ENCODE measurements at regions not wholly inside any gene's neighbourhood (a gene's known extent, or its start where the extent isn't known, plus 50 kb on each side); places are given as distances from the start of the nearest gene placed in this dataset.
"Not testable (repeated sequence)": the region's sequence is repeated elsewhere in the genome, so short reads cannot be mapped to it uniquely, and the experiment has no call there.

DNA sequence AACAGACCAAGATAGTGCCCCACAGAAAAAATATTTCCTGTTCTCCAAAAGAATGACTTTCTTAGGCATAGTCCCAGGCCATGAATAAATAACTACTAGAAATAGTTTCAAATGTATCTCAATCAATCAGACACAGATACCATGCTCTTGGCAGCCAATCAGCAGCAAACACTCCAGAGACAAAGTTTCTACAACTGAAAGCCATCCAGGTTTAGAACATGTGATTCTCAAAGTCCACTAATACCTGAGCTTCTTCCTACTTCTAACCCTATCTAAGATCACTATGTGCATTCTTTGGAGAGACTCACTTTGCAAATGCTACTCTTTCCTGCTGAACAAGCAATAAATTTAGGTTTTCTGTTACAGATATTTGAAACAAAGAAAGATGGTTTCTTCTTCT lies 425.8 kb upstream of the GRIN3A start:
- no peaks in the 10 kb centered on the region for H3K9me3 Mint-ChIP-seq (ENCODE audit: low read depth)
- H3K4me3 Mint-ChIP-seq (ENCODE audit: low read depth), result no peak overlapping the region
- no peak for DNase-seq (ENCODE audit: low spot score, unreplicated experiment)
- TF ChIP-seq, protein P1, sequence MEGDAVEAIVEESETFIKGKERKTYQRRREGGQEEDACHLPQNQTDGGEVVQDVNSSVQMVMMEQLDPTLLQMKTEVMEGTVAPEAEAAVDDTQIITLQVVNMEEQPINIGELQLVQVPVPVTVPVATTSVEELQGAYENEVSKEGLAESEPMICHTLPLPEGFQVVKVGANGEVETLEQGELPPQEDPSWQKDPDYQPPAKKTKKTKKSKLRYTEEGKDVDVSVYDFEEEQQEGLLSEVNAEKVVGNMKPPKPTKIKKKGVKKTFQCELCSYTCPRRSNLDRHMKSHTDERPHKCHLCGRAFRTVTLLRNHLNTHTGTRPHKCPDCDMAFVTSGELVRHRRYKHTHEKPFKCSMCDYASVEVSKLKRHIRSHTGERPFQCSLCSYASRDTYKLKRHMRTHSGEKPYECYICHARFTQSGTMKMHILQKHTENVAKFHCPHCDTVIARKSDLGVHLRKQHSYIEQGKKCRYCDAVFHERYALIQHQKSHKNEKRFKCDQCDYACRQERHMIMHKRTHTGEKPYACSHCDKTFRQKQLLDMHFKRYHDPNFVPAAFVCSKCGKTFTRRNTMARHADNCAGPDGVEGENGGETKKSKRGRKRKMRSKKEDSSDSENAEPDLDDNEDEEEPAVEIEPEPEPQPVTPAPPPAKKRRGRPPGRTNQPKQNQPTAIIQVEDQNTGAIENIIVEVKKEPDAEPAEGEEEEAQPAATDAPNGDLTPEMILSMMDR (IDR thresholded peaks at IDR 0.05; ENCODE audit: unreplicated experiment), result no peak
- H3K4me1 Mint-ChIP-seq (ENCODE audit: low read depth), result no peaks in the 10 kb centered on the region
- no peak overlapping the region for H3K27ac Mint-ChIP-seq
- H3K27me3 Mint-ChIP-seq, result no peaks in the 10 kb centered on the region
- no peaks in the 10 kb centered on the region for H3K36me3 Mint-ChIP-seq (ENCODE audit: insufficient read depth)

DNA sequence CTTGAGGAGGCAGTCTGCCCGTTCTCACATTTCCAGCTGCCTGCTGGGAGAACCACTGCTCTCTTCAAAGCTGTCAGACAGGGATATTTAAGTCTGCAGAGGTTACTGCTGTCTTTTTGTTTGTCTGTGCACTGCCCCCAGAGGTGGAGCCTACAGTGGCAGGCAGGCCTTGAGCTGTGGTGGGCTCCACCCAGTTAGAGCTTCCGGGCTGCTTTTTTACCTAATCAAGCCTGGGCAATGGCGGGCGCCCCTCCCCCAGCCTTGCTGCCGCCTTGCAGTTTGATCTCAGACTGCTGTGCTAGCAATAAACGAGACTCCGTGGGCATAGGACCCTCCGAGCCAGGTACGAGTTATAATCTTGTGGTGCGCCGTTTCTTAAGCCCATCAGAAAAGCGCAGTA lies 414.6 kb upstream of the GRIN3A start:
- H3K4me3 Mint-ChIP-seq (ENCODE audit: low read depth); H3K4me1 Mint-ChIP-seq (ENCODE audit: low read depth); H3K27ac Mint-ChIP-seq; H3K36me3 Mint-ChIP-seq (ENCODE audit: insufficient read depth); DNase-seq (ENCODE audit: low spot score, unreplicated experiment); H3K27me3 Mint-ChIP-seq: not testable (repeated sequence)
- peaks cover 20% of the 10 kb centered on the region for H3K9me3 Mint-ChIP-seq (ENCODE audit: low read depth)

DNA sequence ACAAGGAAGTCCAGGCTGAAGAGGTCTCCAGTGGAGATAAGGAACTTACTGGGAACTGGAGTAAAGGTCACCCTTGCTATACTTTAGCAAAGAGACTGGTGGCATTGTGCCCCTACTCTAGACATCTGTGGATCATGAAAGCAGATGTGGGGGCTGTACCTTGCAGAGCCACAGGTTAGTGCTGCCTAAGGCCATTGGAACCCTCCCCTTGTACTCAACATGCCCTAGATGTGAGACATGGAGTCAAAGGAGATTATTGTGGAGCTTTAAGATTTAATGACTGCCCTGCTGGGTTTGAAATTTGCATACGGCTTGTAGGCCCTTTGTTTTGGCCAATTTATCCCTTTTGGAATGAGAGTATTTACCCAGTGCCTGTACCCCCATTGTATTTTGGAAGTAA lies 397.3 kb upstream of the GRIN3A start:
- Mint-ChIP-seq H3K4me1 (ENCODE audit: low read depth) (no peaks in the 10 kb centered on the region), H3K36me3 (ENCODE audit: insufficient read depth) (no peaks in the 10 kb centered on the region), H3K27me3 (no peaks in the 10 kb centered on the region)

DNA sequence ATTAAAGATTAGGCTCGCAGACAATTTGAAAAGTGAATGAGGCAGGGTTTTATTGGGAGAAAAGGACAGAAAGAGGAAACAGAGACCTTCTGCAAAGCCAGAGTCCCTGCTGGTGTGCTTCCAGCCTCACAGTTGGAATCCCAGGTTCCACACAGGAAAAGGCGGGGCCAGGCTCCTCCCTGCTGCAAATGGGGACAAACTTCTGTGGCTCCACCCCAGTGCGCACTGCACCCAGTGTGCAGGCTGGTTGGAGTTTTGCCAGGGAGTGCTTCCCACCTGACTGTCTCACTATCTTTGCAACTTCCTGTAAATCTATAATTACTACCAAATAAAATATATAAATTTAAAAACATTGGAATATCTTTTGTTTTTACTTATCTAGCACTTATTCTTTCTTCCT lies 386.0 kb upstream of the GRIN3A start:
- Mint-ChIP-seq H3K4me3 (ENCODE audit: low read depth) (no peak overlapping the region), H3K27me3 (no peaks in the 10 kb centered on the region), H3K4me1 (ENCODE audit: low read depth) (no peaks in the 10 kb centered on the region), H3K27ac (no peak overlapping the region), H3K9me3 (ENCODE audit: low read depth) (no peaks in the 10 kb centered on the region), H3K36me3 (ENCODE audit: insufficient read depth) (no peaks in the 10 kb centered on the region)
- DNase-seq (ENCODE audit: low spot score, unreplicated experiment), result no peak
- TF ChIP-seq, protein P1 (IDR thresholded peaks at IDR 0.05; ENCODE audit: unreplicated experiment), result no peak

More for the DNA sequence above, 397.3 kb upstream of the GRIN3A start:
- Mint-ChIP-seq H3K4me3 (ENCODE audit: low read depth) (no peak overlapping the region), H3K9me3 (ENCODE audit: low read depth) (peaks cover 3% of the 10 kb centered on the region), H3K27ac (no peak overlapping the region)
- no peak for DNase-seq (ENCODE audit: low spot score, unreplicated experiment)
- TF ChIP-seq, protein P1 (IDR thresholded peaks at IDR 0.05; ENCODE audit: unreplicated experiment), result no peak

DNA sequence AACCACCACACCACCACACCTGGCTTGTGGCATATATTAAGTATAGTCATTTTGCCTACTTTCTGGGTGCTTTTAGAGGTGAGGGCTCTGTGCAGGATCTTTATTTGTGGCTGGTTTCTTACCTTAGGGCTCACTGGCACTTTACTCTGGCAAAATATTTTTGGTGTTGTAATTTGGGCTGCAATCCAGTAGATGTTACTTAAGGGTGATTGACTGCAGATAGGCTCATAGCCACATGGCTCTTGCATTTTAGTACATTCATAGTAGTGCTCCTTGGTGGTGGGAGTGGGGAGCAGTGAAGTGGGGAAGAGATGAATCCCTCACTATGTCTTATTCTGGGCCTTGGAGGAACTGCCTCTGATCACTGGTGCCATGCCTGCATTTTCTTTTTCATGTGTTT lies 376.1 kb upstream of the GRIN3A start:
- TF ChIP-seq, protein P1 (IDR thresholded peaks at IDR 0.05; ENCODE audit: unreplicated experiment), result no peak
- no peaks in the 10 kb centered on the region for H3K9me3 Mint-ChIP-seq (ENCODE audit: low read depth)
- no peak overlapping the region for H3K27ac Mint-ChIP-seq
- no peak overlapping the region for H3K4me3 Mint-ChIP-seq (ENCODE audit: low read depth)
- no peaks in the 10 kb centered on the region for H3K27me3 Mint-ChIP-seq
- H3K36me3 Mint-ChIP-seq (ENCODE audit: insufficient read depth), result no peaks in the 10 kb centered on the region
- H3K4me1 Mint-ChIP-seq (ENCODE audit: low read depth), result no peaks in the 10 kb centered on the region
- DNase-seq (ENCODE audit: low spot score, unreplicated experiment), result no peak

DNA sequence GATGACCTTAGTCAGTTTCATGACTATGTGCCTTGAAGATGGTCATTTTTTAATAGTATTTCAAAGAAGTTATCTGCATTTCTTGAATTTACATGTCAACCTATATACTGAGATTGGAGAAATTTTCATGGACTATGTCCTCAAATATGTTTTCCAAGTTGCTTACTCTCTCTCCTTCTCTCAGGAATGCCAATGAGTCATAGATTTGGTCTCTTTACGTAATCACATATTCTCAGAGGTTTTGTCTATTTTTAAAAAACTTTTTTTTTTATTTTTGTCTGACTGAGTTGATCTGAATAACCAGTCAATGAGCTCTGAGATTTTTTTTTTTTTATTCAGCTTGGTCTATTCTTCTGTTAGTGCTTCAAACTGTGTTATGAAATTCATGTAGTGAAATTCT lies 374.7 kb upstream of the GRIN3A start:
- Mint-ChIP-seq H3K9me3 (ENCODE audit: low read depth) (no peaks in the 10 kb centered on the region), H3K4me1 (ENCODE audit: low read depth) (no peaks in the 10 kb centered on the region), H3K27ac (no peak overlapping the region), H3K27me3 (no peaks in the 10 kb centered on the region), H3K4me3 (ENCODE audit: low read depth) (no peak overlapping the region), H3K36me3 (ENCODE audit: insufficient read depth) (no peaks in the 10 kb centered on the region)
- TF ChIP-seq, protein P1 (IDR thresholded peaks at IDR 0.05; ENCODE audit: unreplicated experiment), result no peak
- no peak for DNase-seq (ENCODE audit: low spot score, unreplicated experiment)
